Stimulated activated naive CD8-positive, alpha-beta T cell treated with anti-CD3 and anti-CD28 coated beads, Interleukin-15, Interleukin-2, amounts not matched to agents 100 ng/mL and 50 ng/mL, for 24 hours (primary cell): ENCODE measurements at regions not wholly inside any gene's neighbourhood (a gene's known extent, or its start where the extent isn't known, plus 50 kb on each side); places are given as distances from the start of the nearest gene placed in this dataset.
"Not testable (repeated sequence)": the region's sequence is repeated elsewhere in the genome, so short reads cannot be mapped to it uniquely, and the experiment has no call there.

ENCODE experiments used
- H3K27ac Mint-ChIP-seq: one replicate; pipeline ENCODE4 v1.8.0; 2021; ENCODE audit warnings: mild to moderate bottlenecking, mixed read lengths
- H3K27me3 Mint-ChIP-seq: one replicate; pipeline ENCODE4 v1.8.0; 2021; ENCODE audit warnings: mixed read lengths
- H3K36me3 Mint-ChIP-seq: one replicate; pipeline ENCODE4 v1.8.0; 2021; ENCODE audit warnings: low read depth, mixed read lengths
- H3K4me1 Mint-ChIP-seq: one replicate; pipeline ENCODE4 v1.8.0; 2021; ENCODE audit warnings: low read depth, mixed read lengths
- H3K4me3 Mint-ChIP-seq: one replicate; pipeline ENCODE4 v1.8.0; 2021; ENCODE audit warnings: mild to moderate bottlenecking, mixed read lengths
- H3K9me3 Mint-ChIP-seq: one replicate; pipeline ENCODE4 v1.8.0; 2021; ENCODE audit warnings: mixed read lengths

- Mint-ChIP-seq H3K4me3 (no peak overlapping the region), H3K9me3 (no peaks in the 10 kb centered on the region), H3K27ac (no peak overlapping the region)
These were observed 255.8 kb downstream of the NFATC2 start for GRCh38 chr20:51286758-51287157.

GRCh38 chr20:51285684-51286083 is 256.8 kb downstream of the NFATC2 start:
- Mint-ChIP-seq H3K4me1 (no peaks in the 10 kb centered on the region), H3K4me3 (no peak overlapping the region)

More at GRCh38 chr20:51286758-51287157, 255.8 kb downstream of the NFATC2 start:
- Mint-ChIP-seq H3K4me1 (no peaks in the 10 kb centered on the region), H3K27me3 (no peaks in the 10 kb centered on the region), H3K36me3 (no peaks in the 10 kb centered on the region)

DNA sequence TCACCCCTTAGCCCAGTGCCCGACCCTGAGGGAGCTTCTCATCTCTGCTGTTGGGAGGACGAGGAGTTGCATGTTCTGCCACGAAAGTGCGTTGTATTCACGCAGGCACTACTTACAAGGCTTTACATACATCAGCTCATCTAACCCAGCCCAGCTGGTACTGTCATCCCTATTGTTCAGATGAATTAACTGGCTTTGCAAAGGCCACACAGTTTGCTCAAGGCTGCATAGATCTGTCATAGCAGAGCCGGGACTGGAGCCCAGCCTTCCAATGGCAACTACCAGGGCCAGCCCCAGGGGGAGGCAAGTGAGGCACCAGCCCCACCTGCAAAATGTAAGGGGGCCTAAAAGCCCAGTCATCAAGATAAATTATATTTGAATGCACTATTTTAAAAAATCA is 257.6 kb downstream of the NFATC2 start:
- no peaks in the 10 kb centered on the region for H3K36me3 Mint-ChIP-seq
- H3K27ac Mint-ChIP-seq: no peak overlapping the region
- H3K4me1 Mint-ChIP-seq: no peaks in the 10 kb centered on the region
- H3K4me3 Mint-ChIP-seq: no peak overlapping the region
- peaks cover 1% of the 10 kb centered on the region for H3K27me3 Mint-ChIP-seq
- H3K9me3 Mint-ChIP-seq: no peaks in the 10 kb centered on the region

More at GRCh38 chr20:51285684-51286083, 256.8 kb downstream of the NFATC2 start:
- Mint-ChIP-seq H3K36me3 (no peaks in the 10 kb centered on the region), H3K9me3 (no peaks in the 10 kb centered on the region), H3K27ac (no peak overlapping the region), H3K27me3 (no peaks in the 10 kb centered on the region)

GRCh38 chr20:51284176-51284575 is 258.3 kb downstream of the NFATC2 start:
- Mint-ChIP-seq H3K36me3 (no peaks in the 10 kb centered on the region), H3K9me3 (no peaks in the 10 kb centered on the region), H3K27ac (no peak overlapping the region), H3K4me1 (no peaks in the 10 kb centered on the region), H3K4me3 (no peak overlapping the region), H3K27me3 (peaks cover 6% of the 10 kb centered on the region)

GRCh38 chr20:51281521-51281920 is 258.6 kb upstream of the KCNG1 start:
- H3K27me3 Mint-ChIP-seq: peaks cover 20% of the 10 kb centered on the region
- H3K36me3 Mint-ChIP-seq: no peaks in the 10 kb centered on the region
- H3K4me1 Mint-ChIP-seq: no peaks in the 10 kb centered on the region
- no peaks in the 10 kb centered on the region for H3K9me3 Mint-ChIP-seq
- no peak overlapping the region for H3K27ac Mint-ChIP-seq
- H3K4me3 Mint-ChIP-seq: no peak overlapping the region

DNA sequence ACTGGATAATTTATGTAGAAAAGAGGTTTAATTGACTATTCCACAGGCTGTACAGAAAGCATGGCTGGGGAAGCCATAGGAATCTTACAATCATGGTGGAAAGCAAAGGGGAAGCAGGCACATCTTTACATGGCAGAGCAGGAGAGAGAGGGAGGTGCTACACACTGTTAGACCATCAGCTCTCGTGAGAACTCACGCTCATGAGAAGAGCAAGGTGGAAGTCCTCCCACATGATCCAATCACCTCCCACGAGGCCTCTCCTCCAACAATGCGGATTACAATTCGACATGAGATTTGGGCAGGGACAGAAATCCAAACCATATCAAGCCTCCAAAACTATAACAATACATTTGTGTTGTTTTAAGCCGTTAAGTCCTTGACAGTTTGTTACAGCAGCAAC is 257.1 kb upstream of the KCNG1 start:
- peaks cover 28% of the 10 kb centered on the region for H3K27me3 Mint-ChIP-seq
- H3K9me3 Mint-ChIP-seq: no peaks in the 10 kb centered on the region

DNA sequence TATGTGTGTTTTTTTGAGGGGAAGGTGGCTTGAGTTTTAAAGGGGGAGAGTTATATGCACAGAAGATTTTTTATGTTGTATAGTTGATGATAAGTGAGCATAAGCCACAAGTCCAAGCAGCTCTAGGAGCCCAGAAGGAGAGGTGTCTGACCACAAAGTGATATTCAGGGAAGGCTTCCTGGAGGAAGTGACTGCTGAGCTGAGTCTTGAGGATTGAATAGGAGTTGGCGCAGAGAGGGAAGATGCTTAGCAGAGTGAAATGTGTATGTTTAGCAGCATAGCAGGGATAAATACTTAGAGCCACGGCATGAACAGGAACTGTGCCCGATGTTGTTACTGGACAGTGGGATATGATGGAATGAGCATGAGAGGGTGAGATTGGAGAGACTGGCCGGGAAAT is 255.1 kb upstream of the KCNG1 start:
- H3K9me3 Mint-ChIP-seq: no peaks in the 10 kb centered on the region
- no peak overlapping the region for H3K27ac Mint-ChIP-seq
- H3K36me3 Mint-ChIP-seq: no peaks in the 10 kb centered on the region
- no peak overlapping the region for H3K4me3 Mint-ChIP-seq
- H3K27me3 Mint-ChIP-seq: peaks cover 35% of the 10 kb centered on the region
- H3K4me1 Mint-ChIP-seq: no peaks in the 10 kb centered on the region

More for the DNA sequence above, 257.1 kb upstream of the KCNG1 start:
- Mint-ChIP-seq H3K4me1 (no peaks in the 10 kb centered on the region), H3K36me3 (no peaks in the 10 kb centered on the region), H3K27ac (no peak overlapping the region), H3K4me3 (no peak overlapping the region)

- no peaks in the 10 kb centered on the region for H3K9me3 Mint-ChIP-seq
- H3K27me3 Mint-ChIP-seq: peaks cover 44% of the 10 kb centered on the region
- no peak overlapping the region for H3K4me3 Mint-ChIP-seq
- H3K4me1 Mint-ChIP-seq: no peaks in the 10 kb centered on the region
- no peak overlapping the region for H3K27ac Mint-ChIP-seq
- H3K36me3 Mint-ChIP-seq: no peaks in the 10 kb centered on the region
These were observed 253.4 kb upstream of the KCNG1 start for GRCh38 chr20:51276296-51276695.

GRCh38 chr20:51275826-51276225 is 252.9 kb upstream of the KCNG1 start:
- Mint-ChIP-seq H3K9me3 (no peaks in the 10 kb centered on the region), H3K36me3 (no peaks in the 10 kb centered on the region), H3K4me1 (no peaks in the 10 kb centered on the region), H3K4me3 (no peak overlapping the region), H3K27me3 (peaks cover 44% of the 10 kb centered on the region), H3K27ac (no peak overlapping the region)

GRCh38 chr20:51275181-51275580 is 252.3 kb upstream of the KCNG1 start:
- H3K27ac Mint-ChIP-seq: no peak overlapping the region
- no peaks in the 10 kb centered on the region for H3K36me3 Mint-ChIP-seq
- H3K4me1 Mint-ChIP-seq: no peaks in the 10 kb centered on the region
- no peak overlapping the region for H3K4me3 Mint-ChIP-seq
- peaks cover 49% of the 10 kb centered on the region for H3K27me3 Mint-ChIP-seq
- no peaks in the 10 kb centered on the region for H3K9me3 Mint-ChIP-seq

DNA sequence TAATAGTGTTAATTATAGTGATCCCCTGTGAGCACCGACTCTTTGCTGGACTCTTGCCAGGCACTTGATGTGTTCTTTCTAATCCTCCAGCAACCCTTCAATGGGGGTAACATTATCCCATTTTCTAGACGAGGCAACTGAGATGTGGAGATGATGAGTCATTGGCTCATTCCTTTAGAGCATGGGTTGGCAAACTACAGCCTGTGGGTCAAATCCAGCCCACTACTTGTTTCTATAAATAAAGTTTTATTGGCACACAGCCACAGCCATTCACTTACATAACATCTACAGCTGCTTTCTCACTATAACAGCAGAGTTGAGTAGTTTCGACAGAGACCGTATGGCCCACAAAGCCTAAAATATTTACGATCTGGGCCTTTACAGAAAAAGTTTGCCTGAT is 249.5 kb upstream of the KCNG1 start:
- no peak overlapping the region for H3K27ac Mint-ChIP-seq
- peaks cover 10% of the 10 kb centered on the region for H3K9me3 Mint-ChIP-seq
- H3K27me3 Mint-ChIP-seq: peaks cover 41% of the 10 kb centered on the region
- no peaks in the 10 kb centered on the region for H3K4me1 Mint-ChIP-seq
- no peaks in the 10 kb centered on the region for H3K36me3 Mint-ChIP-seq
- no peak overlapping the region for H3K4me3 Mint-ChIP-seq

GRCh38 chr20:51271931-51272330 is 249.0 kb upstream of the KCNG1 start:
- Mint-ChIP-seq H3K36me3 (no peaks in the 10 kb centered on the region), H3K4me1 (no peaks in the 10 kb centered on the region), H3K27ac (no peak overlapping the region), H3K27me3 (peaks cover 38% of the 10 kb centered on the region), H3K9me3 (peaks cover 10% of the 10 kb centered on the region), H3K4me3 (no peak overlapping the region)

DNA sequence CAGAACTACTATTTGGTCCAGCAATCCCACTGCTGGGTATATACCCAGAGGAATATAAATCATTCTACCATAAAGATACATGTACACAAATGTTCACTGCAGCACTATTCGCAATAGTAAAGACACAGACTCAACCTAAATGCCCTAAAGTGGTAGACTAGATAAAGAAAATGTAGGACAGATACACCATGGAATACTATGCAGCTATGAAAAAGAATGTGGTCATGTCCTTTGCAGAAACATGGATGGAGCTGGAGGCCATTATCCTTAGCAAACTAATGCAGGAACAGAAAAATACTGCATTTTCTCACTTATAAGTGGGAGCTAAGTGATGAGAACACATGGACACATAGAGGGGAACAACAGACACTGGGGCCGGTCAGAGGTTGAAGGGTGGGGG is 248.4 kb upstream of the KCNG1 start:
- Mint-ChIP-seq H3K27me3 (peaks cover 31% of the 10 kb centered on the region), H3K9me3 (peaks cover 11% of the 10 kb centered on the region)
- not testable (repeated sequence) for H3K27ac Mint-ChIP-seq, H3K36me3 Mint-ChIP-seq, H3K4me3 Mint-ChIP-seq, H3K4me1 Mint-ChIP-seq

GRCh38 chr20:51269671-51270070 is 246.8 kb upstream of the KCNG1 start:
- Mint-ChIP-seq H3K27me3 (peaks cover 22% of the 10 kb centered on the region), H3K27ac (no peak overlapping the region), H3K4me3 (no peak overlapping the region), H3K36me3 (no peaks in the 10 kb centered on the region), H3K9me3 (peaks cover 18% of the 10 kb centered on the region), H3K4me1 (no peaks in the 10 kb centered on the region)

DNA sequence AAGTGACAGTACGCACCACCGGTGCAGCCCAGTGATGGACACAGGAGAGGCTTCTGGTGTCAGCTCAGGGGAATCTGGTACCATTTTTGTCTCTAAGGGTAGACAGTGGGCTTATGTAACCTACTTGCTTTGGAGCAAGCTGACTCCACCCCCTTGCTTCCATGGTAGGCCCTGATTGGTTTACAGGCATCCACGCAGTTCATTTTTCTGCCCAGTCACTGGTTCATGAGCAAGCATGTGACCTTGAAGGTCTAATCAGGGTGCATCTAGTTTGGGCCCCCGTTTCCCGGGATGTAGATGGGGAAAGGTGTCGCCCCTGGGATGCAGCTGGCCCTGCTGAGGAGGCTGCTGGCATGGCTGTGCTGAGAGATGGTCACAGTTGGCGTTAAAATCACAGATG is 244.8 kb upstream of the KCNG1 start:
- Mint-ChIP-seq H3K4me1 (no peaks in the 10 kb centered on the region), H3K9me3 (peaks cover 18% of the 10 kb centered on the region), H3K27me3 (peaks cover 19% of the 10 kb centered on the region), H3K27ac (no peak overlapping the region), H3K4me3 (no peak overlapping the region), H3K36me3 (no peaks in the 10 kb centered on the region)

DNA sequence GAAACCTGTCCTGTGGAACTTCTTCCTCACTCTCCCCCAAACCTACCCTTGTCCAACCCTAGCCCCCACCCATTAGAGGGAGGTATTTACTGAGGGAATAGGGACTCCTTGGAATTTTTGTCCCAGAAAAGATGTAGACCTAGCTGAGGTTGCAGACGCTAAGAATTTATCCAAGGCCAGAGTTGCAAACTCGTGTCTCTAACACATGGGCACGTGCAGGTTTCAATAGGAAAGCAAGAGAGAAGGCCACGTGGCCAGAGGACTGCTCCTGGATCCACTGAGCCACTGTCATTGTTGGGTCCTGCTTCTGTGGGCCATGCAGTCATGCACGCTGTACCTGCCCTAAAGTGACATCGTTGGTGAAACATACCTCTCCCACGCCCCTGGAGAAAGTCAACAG is 243.4 kb upstream of the KCNG1 start:
- no peaks in the 10 kb centered on the region for H3K4me1 Mint-ChIP-seq
- no peak overlapping the region for H3K4me3 Mint-ChIP-seq
- H3K36me3 Mint-ChIP-seq: no peaks in the 10 kb centered on the region
- H3K27ac Mint-ChIP-seq: no peak overlapping the region
- peaks cover 14% of the 10 kb centered on the region for H3K27me3 Mint-ChIP-seq
- peaks cover 18% of the 10 kb centered on the region for H3K9me3 Mint-ChIP-seq
